HepG2 (cell line): ENCODE measurements at regions not wholly inside any gene's neighbourhood (a gene's known extent, or its start where the extent isn't known, plus 50 kb on each side); places are given as distances from the start of the nearest gene placed in this dataset.
"Not testable (repeated sequence)": the region's sequence is repeated elsewhere in the genome, so short reads cannot be mapped to it uniquely, and the experiment has no call there.

Source experiments
- FOXK1 ChIP-seq: sonication (generic); formaldehyde crosslinking; IDR thresholded peaks from 2 replicates; pipeline ENCODE4 v1.4.0; 2020; ENCODE audit warnings: low read depth, missing genetic modification reagents, borderline replicate concordance
- HES4 ChIP-seq: sonication (generic); formaldehyde crosslinking; IDR thresholded peaks from 2 replicates; pipeline ENCODE4 v1.9.0; 2021; ENCODE audit warnings: mild to moderate bottlenecking, missing genetic modification reagents, borderline replicate concordance
- STAT6 ChIP-seq: sonication (generic); formaldehyde crosslinking; IDR thresholded peaks from 2 replicates; pipeline ENCODE4 v1.4.0; 2020; ENCODE audit warnings: missing genetic modification reagents, mild to moderate bottlenecking, borderline replicate concordance
- TP53 ChIP-seq: sonication (generic); formaldehyde crosslinking; conservative IDR thresholded peaks from 2 replicates; pipeline ENCODE4 v1.4.0; 2020; ENCODE audit warnings: missing genetic modification reagents
- TRIM24 ChIP-seq: sonication (generic); formaldehyde crosslinking; IDR thresholded peaks from 2 replicates; pipeline ENCODE4 v1.8.0; 2022; ENCODE audit warnings: mild to moderate bottlenecking, missing genetic modification reagents
- ZFX ChIP-seq: sonication (generic); formaldehyde crosslinking; IDR thresholded peaks from 2 replicates; pipeline ENCODE4 v1.4.0; 2020; ENCODE audit warnings: mild to moderate bottlenecking, low read depth, missing genetic modification reagents, moderate library complexity
- ZNF513 ChIP-seq: sonication (generic); formaldehyde crosslinking; conservative IDR thresholded peaks from 2 replicates; pipeline ENCODE4 v1.5.0; 2020; ENCODE audit warnings: missing genetic modification reagents
- ZNF605 ChIP-seq: sonication (generic); formaldehyde crosslinking; IDR thresholded peaks from 2 replicates; pipeline ENCODE4 v1.8.0; 2022; ENCODE audit warnings: mild to moderate bottlenecking, missing genetic modification reagents
- ZSCAN20 ChIP-seq: sonication (generic); formaldehyde crosslinking; IDR thresholded peaks from 2 replicates; pipeline ENCODE4 v1.4.0; 2020; ENCODE audit warnings: missing genetic modification reagents, mild to moderate bottlenecking, borderline replicate concordance
- TF ChIP-seq, protein P1 (sequence below): sonication (generic); formaldehyde crosslinking; IDR thresholded peaks from 2 replicates; pipeline ENCODE4 v1.5.0; 2020; ENCODE audit warnings: mild to moderate bottlenecking, missing genetic modification reagents, moderate library complexity

DNA sequence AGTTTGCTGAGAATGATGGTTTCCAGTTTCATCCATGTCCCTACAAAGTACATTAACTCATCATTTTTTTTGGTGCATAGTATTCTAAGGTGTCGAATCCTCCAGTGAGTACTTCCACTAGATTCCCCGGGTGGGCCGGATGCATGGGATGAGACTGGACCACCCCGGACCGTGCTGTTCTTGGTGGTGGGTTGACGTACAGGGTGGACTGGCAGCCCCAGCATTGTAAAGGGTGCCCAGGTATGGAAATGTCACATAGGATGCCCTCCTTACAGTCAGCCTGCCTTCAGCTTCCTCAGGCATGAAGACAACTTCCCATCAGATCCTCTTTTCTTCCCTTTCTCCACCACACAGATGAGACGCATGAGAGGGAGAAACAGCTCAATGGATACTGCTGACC lies 3916.1 kb upstream of the OR11H1 start:
- TF ChIP-seq ZNF513 (CRISPR knock-in tag); HES4 (CRISPR knock-in tag); ZNF605; FOXK1; TP53 (CRISPR knock-in tag); TRIM24 (CRISPR knock-in tag); STAT6 (CRISPR knock-in tag); ZSCAN20; ZFX: not testable (repeated sequence)
- TF ChIP-seq, protein P1, sequence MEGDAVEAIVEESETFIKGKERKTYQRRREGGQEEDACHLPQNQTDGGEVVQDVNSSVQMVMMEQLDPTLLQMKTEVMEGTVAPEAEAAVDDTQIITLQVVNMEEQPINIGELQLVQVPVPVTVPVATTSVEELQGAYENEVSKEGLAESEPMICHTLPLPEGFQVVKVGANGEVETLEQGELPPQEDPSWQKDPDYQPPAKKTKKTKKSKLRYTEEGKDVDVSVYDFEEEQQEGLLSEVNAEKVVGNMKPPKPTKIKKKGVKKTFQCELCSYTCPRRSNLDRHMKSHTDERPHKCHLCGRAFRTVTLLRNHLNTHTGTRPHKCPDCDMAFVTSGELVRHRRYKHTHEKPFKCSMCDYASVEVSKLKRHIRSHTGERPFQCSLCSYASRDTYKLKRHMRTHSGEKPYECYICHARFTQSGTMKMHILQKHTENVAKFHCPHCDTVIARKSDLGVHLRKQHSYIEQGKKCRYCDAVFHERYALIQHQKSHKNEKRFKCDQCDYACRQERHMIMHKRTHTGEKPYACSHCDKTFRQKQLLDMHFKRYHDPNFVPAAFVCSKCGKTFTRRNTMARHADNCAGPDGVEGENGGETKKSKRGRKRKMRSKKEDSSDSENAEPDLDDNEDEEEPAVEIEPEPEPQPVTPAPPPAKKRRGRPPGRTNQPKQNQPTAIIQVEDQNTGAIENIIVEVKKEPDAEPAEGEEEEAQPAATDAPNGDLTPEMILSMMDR, result not testable (repeated sequence)
